Activated gamma-delta T cell treated with anti-CD3 and anti-CD28 coated beads, Interleukin-2, amount 50 U/mL, for 16 hours (primary cell): ENCODE measurements at regions not wholly inside any gene's neighbourhood (a gene's known extent, or its start where the extent isn't known, plus 50 kb on each side); places are given as distances from the start of the nearest gene placed in this dataset.
"Not testable (repeated sequence)": the region's sequence is repeated elsewhere in the genome, so short reads cannot be mapped to it uniquely, and the experiment has no call there.

Experiments used
- DNase-seq: peaks from one replicate; pipeline ENCODE4 v3.0.0-alpha.2; 2020; ENCODE audit warnings: low read depth

DNA sequence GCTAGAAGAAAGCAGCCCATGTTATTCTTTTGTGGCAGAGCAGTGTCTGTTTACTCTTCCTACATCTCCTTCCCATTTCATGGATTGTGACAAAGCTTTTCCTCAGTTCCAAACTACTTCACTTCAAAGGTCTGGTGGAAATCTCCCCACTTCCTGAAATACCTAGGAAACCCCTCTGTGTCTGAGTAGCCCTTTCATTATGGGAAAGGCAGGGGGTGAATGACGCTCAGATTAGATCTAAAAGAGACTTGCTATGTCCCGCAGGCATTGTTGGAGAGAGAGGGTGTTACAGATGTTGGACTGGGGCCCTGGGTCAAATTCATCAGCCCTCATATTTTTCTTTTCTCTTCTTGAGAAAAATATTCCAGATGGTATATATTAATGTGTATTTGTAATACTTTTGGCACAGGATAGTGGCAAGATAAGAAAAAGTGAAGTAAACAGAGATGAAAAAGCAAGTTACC lies 675.0 kb downstream of the IRS1 start:
- no peak for DNase-seq

DNA sequence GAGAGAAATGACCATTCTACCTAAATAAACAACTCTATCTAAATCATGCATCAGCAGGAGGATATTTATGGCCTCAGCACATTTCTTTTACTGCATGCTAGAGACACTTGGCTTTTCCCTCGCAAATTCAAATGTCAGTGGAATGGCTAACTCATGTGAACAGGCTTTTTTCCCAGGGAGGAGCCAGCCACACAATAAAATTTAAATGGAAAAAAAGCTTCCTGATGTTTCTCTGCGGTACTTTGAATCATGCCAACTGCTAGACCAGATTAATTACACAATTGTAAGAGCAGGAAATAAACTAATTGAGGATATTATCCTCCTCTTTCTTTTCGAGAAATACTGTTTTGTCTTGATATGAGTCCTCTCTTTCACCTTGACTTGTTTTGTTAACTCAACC lies 676.3 kb downstream of the IRS1 start:
- no peak for DNase-seq

DNA sequence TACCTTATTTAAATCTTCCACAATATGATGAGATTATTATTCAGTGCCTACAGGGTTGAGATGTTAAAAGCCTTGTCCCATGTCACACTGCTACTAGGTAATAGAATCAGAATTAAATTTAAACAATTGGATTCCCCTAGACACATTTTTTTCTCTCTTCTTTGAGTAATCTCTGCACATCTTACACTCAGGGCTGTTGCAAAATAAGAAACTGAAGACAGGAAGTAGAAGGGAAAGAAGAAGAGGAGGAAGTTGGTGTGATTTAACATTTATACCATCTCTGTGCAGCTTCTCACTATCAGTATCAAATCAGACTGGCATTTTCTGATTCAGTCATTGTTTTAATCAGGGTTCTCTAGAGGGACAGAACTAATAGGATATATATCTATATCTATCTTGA lies 677.6 kb downstream of the IRS1 start:
- DNase-seq, result no peak

DNA sequence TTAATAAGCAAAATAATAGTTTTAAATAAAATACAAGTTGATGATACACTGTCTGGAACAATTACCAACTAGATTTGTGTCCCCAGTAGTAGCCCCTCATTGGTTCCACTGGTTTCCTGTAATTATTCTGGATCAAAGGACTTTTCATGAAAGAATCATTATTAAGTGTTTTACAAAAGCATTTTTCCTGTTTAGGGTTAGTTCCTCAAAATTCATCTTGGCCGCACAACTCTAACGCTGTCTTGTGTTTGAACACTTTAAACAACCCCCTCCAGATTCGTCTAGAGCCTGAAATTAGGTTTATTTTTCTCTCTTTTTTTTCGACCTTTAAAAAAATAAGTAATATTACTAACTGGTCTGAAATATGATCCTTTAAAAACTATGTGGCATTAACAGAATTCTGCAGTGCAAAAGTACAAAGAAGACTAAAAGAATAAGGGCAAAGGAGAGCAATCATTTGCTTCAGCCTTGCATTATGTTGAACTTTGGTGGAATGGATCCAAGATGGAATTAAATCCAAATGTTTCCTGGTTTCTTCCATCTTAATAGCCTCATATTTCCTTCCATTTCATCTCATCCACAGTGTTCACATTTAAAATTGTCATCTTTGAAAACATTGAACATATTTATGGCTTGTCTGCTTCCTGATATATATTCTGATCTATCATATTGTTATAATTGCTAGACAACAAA lies 678.4 kb downstream of the IRS1 start:
- no peak for DNase-seq

DNA sequence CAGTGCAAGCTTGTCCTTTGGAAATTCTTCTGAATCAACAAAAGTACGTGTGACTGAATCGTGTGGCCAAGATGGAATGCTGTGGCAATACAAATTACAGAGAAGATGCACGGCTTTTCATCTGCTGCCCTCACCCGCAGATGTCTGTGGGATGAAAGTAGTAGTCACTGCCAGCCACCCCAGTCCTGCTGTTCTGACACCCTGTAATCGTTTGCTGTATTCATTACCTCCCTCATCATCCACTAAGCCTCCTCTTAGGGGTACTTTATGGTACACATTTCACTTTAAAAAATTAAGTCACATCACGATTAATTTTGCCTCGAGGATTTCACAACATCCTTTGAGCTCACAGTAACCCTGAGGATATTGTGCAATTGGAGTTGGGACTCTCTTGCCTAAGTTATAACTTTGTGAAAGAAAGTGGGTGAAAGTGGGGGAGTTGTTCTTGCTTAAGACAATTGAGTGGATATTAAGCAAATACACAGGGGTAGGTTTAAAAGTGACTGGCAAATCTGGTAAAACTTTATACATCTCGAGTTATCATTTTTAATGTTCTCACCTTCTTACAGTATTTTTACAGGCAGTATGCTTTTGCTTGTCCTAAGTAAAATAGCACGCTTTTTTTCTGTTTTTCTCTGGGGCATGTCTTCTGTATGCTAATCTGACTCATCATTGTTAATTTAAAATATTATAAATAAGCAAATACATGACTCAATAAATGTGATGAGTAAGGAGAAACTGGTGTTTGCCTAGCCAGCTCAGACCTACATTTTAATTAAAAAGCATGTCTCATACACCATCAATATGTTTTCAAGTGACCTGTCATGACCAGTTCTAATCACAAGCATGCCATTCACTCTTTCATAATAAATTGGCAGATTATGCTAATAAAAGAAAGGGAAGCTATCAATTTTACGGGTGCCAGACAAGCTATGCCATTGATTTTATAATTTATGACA lies 680.9 kb downstream of the IRS1 start:
- no peak for DNase-seq

DNA sequence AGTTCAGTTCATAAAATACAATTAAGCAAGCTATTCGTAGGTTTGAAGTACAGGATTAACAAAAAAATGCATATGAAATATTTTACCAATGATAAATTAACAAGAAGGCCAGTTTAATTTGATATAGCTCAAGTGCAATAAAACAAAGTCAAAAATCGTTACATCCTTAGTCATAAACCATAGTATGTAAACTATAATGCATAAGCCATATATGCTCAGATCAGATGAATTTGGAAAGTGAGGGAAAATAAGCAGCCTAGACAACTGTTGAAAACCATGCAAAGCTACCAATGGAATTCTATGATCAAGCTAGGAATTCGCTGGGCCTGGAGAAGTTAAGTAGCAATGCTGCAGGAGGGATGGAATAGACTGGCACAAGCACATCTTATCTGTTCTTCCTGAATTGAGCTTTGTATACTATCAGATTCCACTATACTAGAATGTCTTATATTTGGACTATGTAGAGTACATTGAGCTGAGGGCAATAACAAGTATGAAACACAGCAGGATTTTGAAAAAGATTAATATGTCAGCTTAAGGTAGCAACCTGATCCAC lies 682.0 kb downstream of the IRS1 start:
- DNase-seq, result no peak

DNA sequence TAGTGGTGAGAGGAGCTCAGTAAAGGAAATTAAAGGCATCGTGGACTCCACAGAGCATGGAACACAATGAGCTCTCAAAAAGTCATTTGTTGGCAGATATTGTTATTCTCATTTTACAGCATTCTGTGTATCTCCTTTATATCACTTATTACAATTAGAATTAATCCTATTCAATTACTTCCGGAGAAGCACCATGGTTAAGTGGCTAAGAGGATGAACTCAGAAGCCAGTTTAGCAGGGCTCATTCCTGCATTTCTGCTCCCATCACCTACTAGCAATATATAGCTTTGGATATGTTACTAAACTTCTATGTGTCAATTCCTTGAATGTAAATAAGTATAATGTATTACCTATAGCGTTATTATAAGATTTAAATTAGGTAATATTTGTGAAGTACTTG lies 683.3 kb downstream of the IRS1 start:
- DNase-seq, result no peak

DNA sequence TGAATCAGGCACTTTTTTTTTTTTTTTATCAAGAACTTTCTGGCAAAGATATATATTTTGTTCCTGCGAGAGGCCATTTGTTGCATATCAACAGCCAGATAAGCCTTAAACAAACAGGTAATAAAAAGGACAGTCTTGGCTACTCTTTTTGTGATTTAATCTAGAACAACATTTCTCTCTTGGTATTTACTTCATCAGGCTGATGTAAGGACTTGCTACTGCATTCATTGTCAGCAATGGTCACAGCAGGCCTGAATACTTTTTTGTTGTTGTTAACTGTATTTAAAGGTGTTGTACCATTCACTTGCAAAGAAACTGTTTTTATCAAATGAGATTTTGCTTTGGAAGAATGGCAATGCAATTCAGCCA lies 683.8 kb downstream of the IRS1 start:
- no peak for DNase-seq

DNA sequence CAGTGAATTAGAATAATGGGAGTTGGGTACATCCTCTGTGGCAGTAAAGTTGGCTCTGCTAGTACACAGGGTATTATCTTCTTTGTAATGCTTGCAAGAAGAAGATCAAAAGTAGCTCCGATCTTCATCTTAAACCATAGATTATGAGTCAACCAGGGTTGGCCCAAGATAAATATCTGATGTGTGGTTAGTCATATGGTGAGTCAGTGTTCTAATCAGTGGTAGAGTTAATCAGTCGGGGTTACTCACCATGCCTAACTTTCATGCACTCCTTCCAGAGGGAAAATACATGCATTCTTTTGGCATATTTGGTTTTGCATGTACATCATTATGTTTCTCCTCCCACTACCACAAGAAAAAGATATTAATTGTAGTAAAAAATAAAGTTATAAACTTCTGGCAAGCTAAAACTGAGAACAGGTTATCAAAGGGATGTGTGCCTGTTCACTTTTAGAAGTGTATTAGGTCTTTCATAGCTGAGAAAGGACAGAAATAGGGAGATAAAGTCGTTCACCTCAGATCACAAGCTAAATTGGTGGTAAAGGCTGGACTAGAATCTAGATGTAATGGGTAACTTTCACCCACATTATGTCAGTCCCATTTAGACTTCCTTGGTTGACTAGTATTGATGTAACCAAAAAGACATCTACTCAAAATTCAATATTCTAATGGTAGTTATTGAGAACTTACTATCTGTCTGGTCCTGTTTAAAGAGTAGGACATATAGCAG lies 684.4 kb downstream of the IRS1 start:
- DNase-seq, result no peak

DNA sequence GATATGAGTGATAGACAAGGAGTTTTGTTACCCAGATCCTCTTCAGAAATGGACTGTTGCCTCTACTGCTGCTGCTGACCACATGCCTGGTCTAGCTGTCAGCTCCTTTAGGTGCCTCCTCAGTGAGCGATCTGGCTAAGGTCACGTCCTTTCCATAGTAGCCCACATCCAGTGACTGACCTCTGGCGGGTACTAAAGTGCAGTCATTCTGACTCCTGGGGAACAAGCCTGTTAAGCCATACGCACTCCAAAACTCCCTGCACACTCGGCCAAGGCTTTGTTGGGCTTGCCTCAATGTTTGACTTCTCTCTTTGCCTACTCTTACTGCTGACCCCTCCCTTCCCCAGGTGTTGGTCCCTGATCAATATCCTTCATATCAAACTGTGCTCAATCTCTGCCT lies 685.2 kb downstream of the IRS1 start:
- no peak for DNase-seq

DNA sequence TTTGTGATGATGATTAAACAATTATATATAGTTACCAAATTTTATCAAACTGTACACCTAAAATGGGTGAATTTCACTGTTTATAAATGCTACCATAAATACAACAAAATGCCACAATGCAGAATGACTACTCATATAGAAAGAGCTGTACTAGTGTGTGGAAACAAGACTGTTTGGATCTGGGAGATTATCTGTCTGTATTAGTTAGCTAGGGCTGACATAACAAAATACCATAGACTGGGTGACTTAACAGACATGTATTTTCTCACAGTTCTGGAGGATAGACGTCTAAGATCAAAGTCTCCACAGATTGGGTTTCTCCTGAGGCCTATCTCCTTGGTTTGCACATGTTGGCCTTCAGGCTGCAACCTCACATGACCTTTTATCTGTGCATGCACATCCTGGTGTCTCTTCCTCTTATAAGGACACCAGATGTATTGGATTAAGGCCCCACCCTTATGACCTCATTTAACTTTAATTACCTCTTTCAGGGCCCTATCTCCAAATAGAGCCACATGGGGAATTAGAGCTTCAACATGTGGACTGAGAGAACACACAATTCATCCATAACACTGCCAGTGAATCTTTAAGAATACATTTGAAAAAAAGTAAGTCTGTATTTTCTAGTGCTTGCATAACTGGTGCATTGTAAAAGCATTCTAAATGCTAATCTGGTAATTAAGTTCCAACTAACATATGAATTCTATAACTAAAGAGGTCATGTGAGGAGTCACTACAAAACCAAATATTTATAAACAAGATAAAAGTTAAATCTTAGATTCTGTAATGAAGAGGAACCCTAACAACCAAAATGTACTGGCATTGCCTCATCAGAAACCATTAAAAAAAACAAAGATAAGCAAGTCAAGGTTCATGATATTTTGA lies 699.6 kb downstream of the NYAP2 start:
- DNase-seq, result no peak

DNA sequence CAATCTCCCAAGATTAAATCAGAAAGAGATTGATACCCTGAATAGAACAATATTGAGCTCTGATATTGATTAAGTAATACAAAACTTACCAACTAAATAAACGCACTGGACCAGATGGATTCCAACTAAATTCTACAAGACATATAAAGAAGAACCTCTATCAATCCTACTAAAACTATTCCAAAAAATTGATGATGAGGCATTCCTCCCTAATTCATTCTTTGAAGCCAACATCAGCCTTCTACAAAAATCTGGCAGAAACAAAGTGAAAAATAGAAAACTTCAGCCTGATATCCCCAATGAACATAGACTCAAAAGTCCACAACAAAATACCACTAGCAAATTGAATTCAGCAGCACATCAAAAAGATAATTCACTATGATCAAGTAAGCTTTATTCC lies 695.5 kb downstream of the NYAP2 start:
- no peak for DNase-seq

DNA sequence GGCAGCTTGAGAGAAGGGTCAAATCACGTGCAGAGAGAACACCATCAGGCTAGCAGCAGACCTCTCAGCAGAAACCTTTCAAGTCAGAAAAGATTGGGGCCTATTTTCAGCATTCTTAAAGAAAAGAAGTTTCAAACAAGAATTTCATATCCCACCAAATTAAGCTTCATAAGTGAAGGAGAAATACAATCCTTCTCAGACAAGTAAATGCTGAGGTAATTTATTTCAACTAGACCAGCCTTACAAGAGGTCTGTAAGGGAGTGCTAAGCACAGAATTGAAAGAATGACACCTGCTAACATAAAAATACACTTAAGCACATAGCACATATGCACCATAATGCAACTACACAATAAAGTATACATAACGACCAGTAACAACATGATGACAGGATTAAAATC lies 693.9 kb downstream of the NYAP2 start:
- no peak for DNase-seq

DNA sequence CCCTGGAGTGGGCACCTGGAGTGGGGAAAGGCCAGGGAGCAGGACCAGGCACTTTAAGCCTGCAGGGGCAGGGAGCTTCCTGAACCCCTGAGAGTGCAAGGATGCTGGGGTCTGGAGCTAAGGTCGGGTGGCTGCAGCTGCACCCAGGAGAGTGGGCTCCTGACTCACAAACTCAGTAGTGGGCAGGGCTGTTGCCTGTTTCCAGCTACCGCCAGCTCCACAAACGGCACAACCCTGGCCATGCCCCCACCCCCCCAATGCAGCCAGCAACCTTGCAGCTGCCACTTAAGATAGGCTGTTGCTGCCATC lies 688.8 kb downstream of the NYAP2 start:
- DNase-seq, result no peak

DNA sequence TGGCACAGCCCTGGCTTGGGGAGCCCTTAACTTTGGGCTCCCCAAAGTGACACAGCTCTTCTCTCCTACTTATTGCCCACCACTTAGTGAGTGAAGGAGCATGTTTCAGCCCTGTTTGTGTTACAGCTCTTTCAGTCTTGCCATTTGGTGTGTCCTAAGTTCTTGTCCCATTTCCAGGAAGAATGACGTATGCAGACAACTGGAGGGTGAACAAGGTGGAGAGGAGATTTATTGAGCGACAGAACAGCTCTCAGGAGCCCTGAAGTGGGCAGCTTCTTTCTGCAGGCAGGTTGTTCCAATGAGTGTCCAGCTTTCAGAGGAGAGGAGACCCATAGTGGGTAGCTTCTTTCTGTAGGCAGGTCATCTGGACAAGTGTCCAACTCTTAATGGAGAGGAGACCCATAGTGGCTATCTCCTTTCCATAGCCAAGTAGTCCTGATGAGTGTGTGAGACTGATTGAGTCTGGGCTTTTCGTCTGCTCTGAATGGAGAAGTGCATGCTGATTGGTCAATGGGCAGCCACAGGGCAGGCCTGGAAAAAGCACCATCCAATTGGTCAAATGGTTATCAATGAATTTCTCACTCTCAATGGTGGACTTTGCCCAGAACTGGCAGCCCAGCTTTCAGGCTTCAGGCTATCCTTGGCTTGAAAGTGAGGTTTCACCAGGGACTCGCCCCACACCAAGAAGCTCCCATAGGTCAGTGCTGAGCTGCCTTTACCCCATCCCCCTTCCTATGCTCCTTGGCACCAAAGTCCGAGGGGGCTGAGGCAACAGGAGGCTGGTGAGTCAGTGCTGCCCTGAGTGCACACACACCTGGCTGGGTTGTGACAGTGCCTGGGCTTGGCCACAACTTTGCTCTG lies 688.2 kb downstream of the NYAP2 start:
- DNase-seq, result no peak

DNA sequence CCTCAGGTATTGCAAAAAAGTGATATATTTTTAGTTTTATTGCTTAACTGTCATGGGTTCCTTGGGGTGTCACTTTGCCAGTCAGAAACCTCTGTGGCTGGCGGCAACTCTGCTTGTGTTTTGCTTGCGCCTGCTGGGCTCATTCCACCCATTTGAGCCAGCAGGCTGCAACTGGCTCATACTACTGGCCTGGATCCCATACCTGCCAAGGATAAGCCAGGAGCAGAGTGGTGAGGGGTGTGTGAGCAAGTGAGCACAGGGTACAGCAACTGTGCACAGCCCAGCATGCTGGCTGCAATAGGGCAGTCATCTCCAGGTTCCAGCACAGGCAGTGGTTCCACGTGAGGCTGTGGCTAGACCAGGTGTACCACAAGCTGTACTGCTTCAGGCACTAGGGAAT lies 687.5 kb downstream of the NYAP2 start:
- DNase-seq, result no peak

DNA sequence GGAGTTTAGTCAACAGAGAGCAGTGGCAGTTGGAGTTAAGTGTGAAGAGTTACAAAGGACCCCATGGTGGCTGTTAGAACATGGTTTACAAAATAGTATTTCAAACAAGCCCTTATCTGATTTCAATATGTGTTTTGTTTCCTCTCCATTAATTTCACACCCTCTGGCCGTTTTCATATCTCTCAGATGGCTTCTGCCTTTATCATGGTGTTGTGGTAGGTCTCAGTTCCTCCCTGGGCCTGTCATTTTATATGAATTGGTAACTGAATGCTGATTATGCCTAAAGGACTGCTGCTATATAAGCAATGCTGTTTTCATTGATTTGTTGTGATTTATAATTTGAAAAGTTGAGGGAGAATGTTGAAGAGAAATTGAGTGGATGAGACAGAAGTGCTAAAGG lies 686.7 kb downstream of the NYAP2 start:
- DNase-seq, result no peak

DNA sequence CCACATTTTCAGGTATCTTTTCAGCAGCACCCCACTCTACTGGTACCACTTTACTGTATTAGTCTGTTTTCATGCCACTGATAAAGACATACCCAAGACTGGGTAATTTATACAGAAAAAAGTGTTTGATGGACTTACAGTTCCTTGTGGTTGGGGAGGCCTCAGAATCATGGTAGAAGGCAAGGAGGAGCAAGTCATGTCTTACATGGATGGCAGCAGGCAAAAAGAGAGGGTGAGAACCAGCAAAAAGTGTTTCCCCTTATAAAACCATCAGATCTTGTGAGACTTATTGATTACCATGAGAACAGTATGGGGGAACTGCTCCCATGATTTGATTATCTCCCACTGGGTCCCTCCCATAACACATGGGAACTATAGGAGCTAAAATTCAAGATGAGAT lies 685.9 kb downstream of the NYAP2 start:
- not testable (repeated sequence) for DNase-seq

DNA sequence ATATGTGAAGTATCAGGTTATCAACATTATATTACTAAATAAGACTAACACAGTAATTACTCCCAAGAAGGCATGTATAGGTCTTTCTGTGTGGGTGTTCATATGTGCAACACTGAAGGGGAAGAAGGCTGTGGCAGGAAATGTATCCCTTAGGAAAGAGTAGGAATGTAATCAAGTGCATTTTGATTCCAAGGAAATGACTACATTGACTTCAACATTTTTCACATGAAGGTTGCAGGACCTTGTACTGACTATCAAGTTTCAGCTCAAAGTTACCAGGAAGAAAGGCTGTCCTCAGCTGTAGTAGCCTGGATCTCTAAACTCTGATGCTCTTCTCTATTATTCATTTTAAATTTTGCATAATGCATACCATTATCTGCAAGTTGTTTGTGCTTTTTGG lies 680.8 kb downstream of the NYAP2 start:
- no peak for DNase-seq

DNA sequence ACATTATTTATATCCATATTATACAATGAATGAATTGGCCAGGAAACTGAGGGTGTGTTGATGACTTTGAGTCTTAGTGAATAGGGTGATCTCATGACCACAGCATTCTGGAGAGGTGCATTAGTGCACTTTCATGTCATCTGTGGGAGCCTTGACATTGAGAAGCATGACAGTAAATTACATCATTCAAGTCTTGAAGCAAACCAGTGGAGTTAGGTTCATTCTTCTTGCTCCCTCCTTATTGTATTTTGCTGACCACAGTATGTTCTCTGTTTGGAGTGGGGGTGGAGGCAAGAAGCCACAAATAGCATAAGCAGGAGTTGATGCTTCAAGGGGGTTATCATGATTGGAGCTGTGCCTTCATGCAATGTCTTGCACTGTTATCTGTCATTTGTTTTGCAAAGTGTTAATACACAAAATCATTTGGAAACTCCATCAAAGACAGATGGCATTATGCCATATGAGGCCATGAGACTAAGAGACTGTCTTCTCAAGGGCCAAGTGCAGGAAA lies 680.2 kb downstream of the NYAP2 start:
- no peak for DNase-seq
